ENCODE measurements at regions not wholly inside any gene's neighbourhood (a gene's known extent, or its start where the extent isn't known, plus 50 kb on each side); places are given as distances from the start of the nearest gene placed in this dataset.

DNA sequence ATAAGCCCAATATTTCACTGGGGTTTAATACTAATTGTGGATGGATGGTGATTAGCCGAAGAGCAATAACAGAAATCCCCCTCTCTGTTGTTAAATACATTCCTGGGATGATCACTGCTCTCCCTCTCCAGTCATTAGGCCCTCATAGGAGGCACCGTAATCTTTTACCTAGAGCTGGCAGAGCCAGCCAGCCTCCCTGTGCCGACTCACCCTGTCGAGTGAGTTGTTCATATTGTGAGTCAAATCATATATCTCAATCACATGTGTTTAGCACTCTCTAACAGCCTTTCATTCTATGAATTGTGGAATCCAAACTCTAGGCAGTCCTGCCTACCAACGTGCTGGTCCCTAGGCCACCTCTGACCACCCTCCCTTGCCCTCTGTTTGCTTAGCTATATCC is 771.0 kb downstream of the IRX1 start:
- peaks cover 4% of the 10 kb centered on the region for H3K9me3 ChIP-seq (replicated peaks; ENCODE audit: control insufficient read depth, insufficient read depth, low read length)
- no peak overlapping the region for H2AFZ ChIP-seq (ENCODE audit: low read depth, low read length)
- DNase-seq (ENCODE audit: low read depth, low spot score) (no peak), FAIRE-seq (no peak)
- H3K36me3 ChIP-seq (ENCODE audit: control insufficient read depth in 2 of 2, extremely low read depth in 1 of 2, insufficient read depth in 2 of 2, low read length in 2 of 2), result no peaks in the 10 kb centered on the region
- intact Hi-C loops (cut with micrococcal nuclease), result no loop called here
- TF ChIP-seq, protein P1, sequence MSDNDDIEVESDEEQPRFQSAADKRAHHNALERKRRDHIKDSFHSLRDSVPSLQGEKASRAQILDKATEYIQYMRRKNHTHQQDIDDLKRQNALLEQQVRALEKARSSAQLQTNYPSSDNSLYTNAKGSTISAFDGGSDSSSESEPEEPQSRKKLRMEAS (IDR thresholded peaks at IDR 0.05; ENCODE audit: insufficient read depth, insufficient read length), result no peak
- TF ChIP-seq JUN (IDR thresholded peaks at IDR 0.05; ENCODE audit: borderline replicate concordance, insufficient read depth, insufficient read length, low read depth) (no peak), FOS (IDR thresholded peaks at IDR 0.05; ENCODE audit: borderline replicate concordance, insufficient read depth, low read length) (no peak), GATA2 (IDR thresholded peaks at IDR 0.05; ENCODE audit: insufficient read depth, insufficient read length, low read depth, low read length) (no peak), MYC (IDR thresholded peaks at IDR 0.05; ENCODE audit: low read depth, low read length) (no peak), POLR2A (IDR thresholded peaks at IDR 0.05; ENCODE audit: low read depth, low read length) (no peak), EZH2 (IDR thresholded peaks at IDR 0.05; ENCODE audit: borderline replicate concordance, low read depth, low read length, severe bottlenecking) (no peak), POLR2AphosphoS5 (IDR thresholded peaks at IDR 0.05; ENCODE audit: insufficient read depth, low read depth, low read length) (no peak)
- TF ChIP-seq, protein P2, sequence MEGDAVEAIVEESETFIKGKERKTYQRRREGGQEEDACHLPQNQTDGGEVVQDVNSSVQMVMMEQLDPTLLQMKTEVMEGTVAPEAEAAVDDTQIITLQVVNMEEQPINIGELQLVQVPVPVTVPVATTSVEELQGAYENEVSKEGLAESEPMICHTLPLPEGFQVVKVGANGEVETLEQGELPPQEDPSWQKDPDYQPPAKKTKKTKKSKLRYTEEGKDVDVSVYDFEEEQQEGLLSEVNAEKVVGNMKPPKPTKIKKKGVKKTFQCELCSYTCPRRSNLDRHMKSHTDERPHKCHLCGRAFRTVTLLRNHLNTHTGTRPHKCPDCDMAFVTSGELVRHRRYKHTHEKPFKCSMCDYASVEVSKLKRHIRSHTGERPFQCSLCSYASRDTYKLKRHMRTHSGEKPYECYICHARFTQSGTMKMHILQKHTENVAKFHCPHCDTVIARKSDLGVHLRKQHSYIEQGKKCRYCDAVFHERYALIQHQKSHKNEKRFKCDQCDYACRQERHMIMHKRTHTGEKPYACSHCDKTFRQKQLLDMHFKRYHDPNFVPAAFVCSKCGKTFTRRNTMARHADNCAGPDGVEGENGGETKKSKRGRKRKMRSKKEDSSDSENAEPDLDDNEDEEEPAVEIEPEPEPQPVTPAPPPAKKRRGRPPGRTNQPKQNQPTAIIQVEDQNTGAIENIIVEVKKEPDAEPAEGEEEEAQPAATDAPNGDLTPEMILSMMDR (IDR thresholded peaks at IDR 0.05; ENCODE audit: extremely low read depth in 1 of 2, insufficient read depth in 1 of 2, low read depth in 1 of 2, low read length in 2 of 2), result no peak
- no peak overlapping the region for H3K4me3 ChIP-seq (replicated peaks in 1 of 3; ENCODE audit: insufficient read depth in 1 of 3, low read depth in 1 of 3, low read length in 3 of 3)
- H4K20me1 ChIP-seq (replicated peaks; ENCODE audit: control insufficient read depth, extremely low read depth, insufficient read depth, low read length), result no peaks in the 10 kb centered on the region
- BruUV-seq (replicated peaks), result no TSS peak
- H3K79me2 ChIP-seq (ENCODE audit: control insufficient read depth, insufficient read depth, low read length), result no peaks in the 10 kb centered on the region
- dilution Hi-C loops (cut with MboI; ENCODE audit: extremely low pct_ligation_motif_present, low sequenced_read_pairs), result no loop called here
- ChIA-PET CTCF (no interaction called here), POLR2A (no interaction called here)
- H3K9me1 ChIP-seq (replicated peaks; ENCODE audit: control insufficient read depth, extremely low read depth, insufficient read depth, low read length), result no peaks in the 10 kb centered on the region
- H3K4me2 ChIP-seq (ENCODE audit: insufficient read depth, low read length), result no peak overlapping the region
- H3K9ac ChIP-seq (replicated peaks; ENCODE audit: extremely low read depth, insufficient read depth, low read length), result no peak overlapping the region
- H3K27ac ChIP-seq (ENCODE audit: insufficient read depth, low read depth, low read length), result no peak overlapping the region
- no peaks in the 10 kb centered on the region for H3K27me3 ChIP-seq (ENCODE audit: control insufficient read depth in 2 of 2, insufficient read depth in 2 of 2, low read length in 2 of 2)
- H3K4me1 ChIP-seq (ENCODE audit: control insufficient read depth, extremely low read depth, insufficient read depth, low read length), result no peaks in the 10 kb centered on the region
